HG03280 (cell line): ENCODE measurements at regions not wholly inside any gene's neighbourhood (a gene's known extent, or its start where the extent isn't known, plus 50 kb on each side); places are given as distances from the start of the nearest gene placed in this dataset.

ENCODE experiments used
- ATAC-seq: cut with Tn5 transposase; IDR thresholded peaks from one replicate; pipeline ENCODE4 v1.9.1; 2021; ENCODE audit warnings: mild to moderate bottlenecking, moderate library complexity; ENCODE audit not compliant: unreplicated experiment

DNA sequence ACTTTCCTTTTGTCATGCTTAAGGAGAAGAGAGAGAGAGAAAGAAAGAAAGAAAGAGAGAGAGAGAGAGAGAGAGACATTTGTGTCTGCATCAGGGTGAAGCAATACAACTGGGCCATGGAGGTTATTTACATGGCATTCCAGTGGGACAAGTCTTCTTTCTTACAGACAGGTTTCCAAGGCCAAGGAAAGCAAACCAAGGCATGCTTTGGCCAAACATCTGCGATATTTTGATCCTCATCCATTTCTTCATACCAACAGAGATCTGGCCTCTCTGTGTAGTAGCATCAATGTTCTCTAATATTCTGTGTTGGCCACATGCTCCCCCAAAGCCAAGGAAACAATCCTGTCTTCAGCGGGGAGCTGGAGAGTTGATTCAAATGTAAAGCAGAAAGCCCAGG is 292.1 kb downstream of the SETD4 start:
- no peak for ATAC-seq

- no peak for ATAC-seq
Observed at GRCh38 chr21:35764586-35764985, 295.7 kb downstream of the SETD4 start.

DNA sequence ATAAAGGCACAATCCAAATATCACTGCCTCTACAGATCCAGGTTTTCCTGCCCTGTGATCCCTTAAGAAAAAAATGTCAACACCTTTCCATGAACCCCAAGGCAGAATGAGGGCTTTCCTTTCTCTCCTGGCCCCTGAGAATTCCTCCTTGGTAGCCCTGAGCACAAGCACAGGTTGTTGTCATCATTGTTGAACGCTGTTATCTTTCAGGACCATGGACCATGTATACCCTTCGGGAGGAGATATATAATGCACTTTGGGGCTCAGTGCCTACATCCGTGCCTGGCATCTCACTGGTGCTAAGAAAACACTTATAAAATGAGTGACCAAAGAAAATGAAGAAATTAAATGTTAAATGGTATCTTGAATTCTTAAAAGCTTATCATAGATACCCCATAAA is 296.2 kb downstream of the SETD4 start:
- ATAC-seq: no peak

DNA sequence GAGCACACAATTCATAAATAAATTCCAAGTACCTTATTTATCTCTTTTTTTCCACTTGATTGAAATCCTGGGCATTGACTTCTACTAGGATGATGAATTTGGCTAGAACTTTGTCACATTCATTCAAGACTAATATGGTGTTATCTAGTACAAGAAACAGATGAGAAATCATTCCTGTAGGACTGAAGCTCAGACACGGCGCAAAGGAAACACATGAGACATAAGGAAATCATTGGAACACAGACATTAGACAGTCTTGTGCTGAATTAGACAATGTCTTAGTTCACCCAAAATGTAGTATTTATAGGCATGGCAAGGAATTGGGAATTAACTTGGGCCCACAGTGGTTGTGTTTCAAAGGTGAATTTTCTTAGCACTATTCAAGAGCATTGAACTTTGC is 305.7 kb downstream of the SETD4 start:
- ATAC-seq: no peak

- no peak for ATAC-seq
Observed at GRCh38 chr21:35753308-35753707, 307.0 kb downstream of the SETD4 start.

DNA sequence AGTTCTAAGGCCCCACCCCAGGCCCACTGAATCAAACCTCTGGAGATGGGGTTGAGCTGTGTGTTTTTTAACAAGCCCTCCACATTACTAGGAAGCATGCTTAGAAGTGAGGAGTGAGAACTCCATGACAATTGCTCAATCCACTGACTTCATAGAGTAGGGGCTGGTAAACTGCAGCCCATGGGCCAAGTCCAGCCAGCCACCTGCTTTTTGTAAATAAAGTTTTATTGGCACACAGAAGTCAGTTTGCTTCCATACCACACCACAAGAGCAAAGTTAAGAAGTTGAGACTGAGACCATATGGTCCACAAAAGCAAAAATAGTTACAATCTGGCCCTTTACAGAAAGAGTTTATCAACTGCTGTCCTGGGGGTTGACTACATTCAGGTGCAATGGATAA is 309.2 kb downstream of the SETD4 start:
- no peak for ATAC-seq

GRCh38 chr21:35749904-35750303 is 310.4 kb downstream of the SETD4 start:
- no peak for ATAC-seq

GRCh38 chr21:35748678-35749314 is 311.5 kb downstream of the SETD4 start:
- ATAC-seq: no peak

DNA sequence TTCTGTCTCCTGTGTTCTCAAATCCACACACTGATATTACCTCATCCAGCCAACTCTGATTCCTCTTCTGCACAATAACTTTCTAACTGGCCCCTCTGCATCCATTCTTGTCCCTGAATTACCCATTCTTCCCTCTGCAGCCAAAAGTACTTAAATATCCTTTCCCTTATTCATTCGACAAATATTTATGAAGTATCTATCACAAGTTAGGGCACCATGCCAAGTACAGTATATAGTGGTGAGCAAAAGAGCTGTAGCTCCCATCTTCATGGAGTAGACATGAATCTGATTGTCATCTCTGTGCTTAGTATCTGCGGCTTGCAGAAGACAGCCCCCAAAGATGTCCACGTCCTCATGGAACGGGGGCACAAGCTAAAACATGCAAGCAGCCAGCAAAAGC is 316.8 kb downstream of the SETD4 start:
- ATAC-seq: no peak

- no peak for ATAC-seq
Observed at GRCh38 chr21:35738347-35738961, 321.9 kb downstream of the SETD4 start.

- ATAC-seq: no peak
Observed at GRCh38 chr21:35737899-35738346, 322.4 kb downstream of the SETD4 start.

DNA sequence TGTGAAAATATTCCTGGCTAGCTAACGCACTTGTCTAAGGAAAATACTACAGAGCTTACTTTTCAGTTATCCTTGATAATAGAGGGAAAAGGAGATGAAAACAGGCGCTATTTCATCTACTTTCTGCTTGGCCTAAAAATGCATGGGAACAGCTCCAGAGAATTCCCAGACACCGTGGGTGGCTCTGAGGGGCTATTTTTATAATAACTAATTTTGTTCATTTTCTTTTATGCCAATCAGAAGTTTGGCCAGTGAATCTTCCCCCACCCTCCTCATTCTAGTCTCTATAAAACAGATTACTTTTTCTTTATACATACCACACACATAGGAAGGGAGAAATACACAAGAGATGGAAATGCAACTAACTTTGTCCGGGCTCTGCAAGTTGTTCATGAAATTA is 322.9 kb downstream of the SETD4 start:
- ATAC-seq: no peak

DNA sequence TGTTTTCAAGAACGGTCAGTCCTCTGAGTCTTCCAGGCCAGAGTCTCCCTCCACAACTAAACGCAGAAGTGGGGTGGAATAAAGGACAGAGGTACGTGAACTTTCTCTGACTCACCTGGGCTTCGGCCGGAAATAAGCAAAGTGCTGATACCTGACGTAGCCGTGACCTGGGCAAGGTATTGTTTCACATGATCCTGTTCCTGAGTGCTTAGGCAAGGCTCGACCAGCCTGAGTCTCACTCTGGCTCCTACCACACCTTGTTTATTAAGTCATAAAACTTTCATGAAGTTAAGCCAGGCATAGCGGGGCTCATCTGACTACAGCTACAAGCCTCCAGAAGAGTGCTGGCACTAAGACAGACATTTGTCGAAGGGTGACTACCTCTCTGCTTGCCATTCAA is 327.5 kb downstream of the SETD4 start:
- ATAC-seq: no peak

GRCh38 chr21:35730325-35730724 is 330.0 kb downstream of the SETD4 start:
- no peak for ATAC-seq

DNA sequence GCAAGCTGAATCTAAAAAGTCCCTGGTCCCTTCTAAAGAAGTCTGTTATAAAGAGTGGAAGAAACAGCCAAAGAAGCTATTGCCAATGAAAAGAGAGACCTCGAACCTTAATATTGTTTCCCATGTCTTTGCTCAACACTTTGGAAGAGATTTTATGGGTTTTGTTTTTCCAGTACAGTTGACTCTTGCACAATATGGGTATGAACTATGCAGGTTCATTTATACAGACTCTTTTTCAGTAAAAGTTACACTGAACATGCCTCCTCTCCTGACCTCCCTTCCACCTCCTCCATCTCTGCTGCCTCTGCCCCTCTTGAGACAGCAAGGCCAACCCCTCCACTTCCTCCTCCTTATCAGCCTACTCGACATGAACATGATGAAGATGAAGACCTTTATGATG is 332.5 kb downstream of the SETD4 start:
- ATAC-seq: no peak

GRCh38 chr21:35724156-35724555 is 336.2 kb downstream of the SETD4 start:
- no peak for ATAC-seq

DNA sequence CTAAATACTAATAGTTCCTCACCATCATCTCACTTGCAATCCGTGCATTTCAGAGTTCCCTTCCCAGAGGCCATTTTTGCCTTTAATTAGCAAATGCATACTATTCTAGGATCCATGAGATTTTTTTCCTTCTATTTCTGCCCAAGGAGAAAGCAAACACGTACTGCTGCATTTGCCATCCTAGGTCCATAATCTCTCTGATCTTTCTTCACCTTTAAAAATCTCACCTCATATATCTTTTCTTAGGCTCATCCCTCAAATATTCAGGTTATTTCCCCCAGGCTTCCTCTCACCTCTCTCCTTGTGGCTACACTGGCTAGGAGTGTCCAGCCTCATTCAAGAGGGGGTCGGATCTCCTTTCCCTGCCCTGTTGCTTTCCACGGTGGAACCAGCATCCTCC is 338.6 kb downstream of the SETD4 start:
- no peak for ATAC-seq

GRCh38 chr21:35720208-35720731 is 340.1 kb downstream of the SETD4 start:
- ATAC-seq: no peak

GRCh38 chr21:35719080-35719479 is 341.2 kb downstream of the SETD4 start:
- ATAC-seq: no peak

GRCh38 chr21:35716876-35717565 is 343.3 kb downstream of the SETD4 start:
- no peak for ATAC-seq

GRCh38 chr21:35713914-35714313 is 346.4 kb downstream of the SETD4 start:
- no peak for ATAC-seq

- ATAC-seq: no peak
Observed at GRCh38 chr21:35711661-35712060, 348.7 kb downstream of the SETD4 start.
